PFSK-1 (cell line): ENCODE measurements at regions not wholly inside any gene's neighbourhood (a gene's known extent, or its start where the extent isn't known, plus 50 kb on each side); places are given as distances from the start of the nearest gene placed in this dataset.

Experiments
- FOXP2 ChIP-seq: optimal IDR thresholded peaks from 2 replicates; pipeline ENCODE3; 2011; ENCODE audit warnings: borderline replicate concordance, control low read depth, inconsistent platforms; ENCODE audit not compliant: insufficient read depth; ENCODE audit errors: extremely low read length, extremely low read depth
- POLR2AphosphoS5 ChIP-seq: IDR thresholded peaks from 2 replicates; pipeline ENCODE4 v1.6.1; 2012; ENCODE audit warnings: low read depth, mild to moderate bottlenecking, control low read depth, low read length, moderate library complexity
- REST ChIP-seq, 2 experiments: IDR thresholded peaks; 2 replicates each; pipeline versions ENCODE4 v1.6.1 to v1.8.0; 2011 to 2012; ENCODE audit warnings: low read depth in 2 of 2, low read length in 2 of 2, control low read depth in 1 of 2, inconsistent platforms in 1 of 2, mild to moderate bottlenecking in 1 of 2, moderate library complexity in 1 of 2; ENCODE audit not compliant: insufficient read depth in 1 of 2
- SIN3A ChIP-seq: IDR thresholded peaks from 2 replicates; pipeline ENCODE4 v1.6.1; 2012; ENCODE audit warnings: mild to moderate bottlenecking, low read length, moderate library complexity, borderline replicate concordance; ENCODE audit not compliant: insufficient read depth
- TAF1 ChIP-seq: IDR thresholded peaks from 2 replicates; pipeline ENCODE4 v1.6.1; 2012; ENCODE audit warnings: low read length, control low read depth, borderline replicate concordance; ENCODE audit not compliant: insufficient read depth

GRCh38 chr4:101419336-101420135 lies 72.2 kb upstream of the PPP3CA start:
- TF ChIP-seq FOXP2 (no peak), POLR2AphosphoS5 (no peak), REST (IDR thresholded peaks at IDR 0.05; ENCODE audit: insufficient read depth in 1 of 2, low read depth in 2 of 2, low read length in 2 of 2) (no peak), TAF1 (no peak), SIN3A (no peak)

- TF ChIP-seq REST (IDR thresholded peaks at IDR 0.05; ENCODE audit: insufficient read depth in 1 of 2, low read depth in 2 of 2, low read length in 2 of 2) (no peak), POLR2AphosphoS5 (no peak), SIN3A (no peak), FOXP2 (no peak), TAF1 (no peak)
These were observed 71.1 kb upstream of the PPP3CA start for GRCh38 chr4:101418466-101418865.

GRCh38 chr4:101418055-101418454 lies 70.7 kb upstream of the PPP3CA start:
- no peak for TF ChIP-seq FOXP2
- TF ChIP-seq REST (IDR thresholded peaks at IDR 0.05; ENCODE audit: insufficient read depth in 1 of 2, low read depth in 2 of 2, low read length in 2 of 2), result no peak
- no peak for TF ChIP-seq SIN3A
- TF ChIP-seq TAF1, result no peak
- TF ChIP-seq POLR2AphosphoS5, result no peak

GRCh38 chr4:101417046-101417445 lies 69.7 kb upstream of the PPP3CA start:
- TF ChIP-seq REST (IDR thresholded peaks at IDR 0.05; ENCODE audit: insufficient read depth in 1 of 2, low read depth in 2 of 2, low read length in 2 of 2) (no peak), FOXP2 (no peak), SIN3A (no peak), POLR2AphosphoS5 (no peak), TAF1 (no peak)

GRCh38 chr4:101415962-101416361 lies 68.6 kb upstream of the PPP3CA start:
- TF ChIP-seq FOXP2, result no peak
- no peak for TF ChIP-seq REST (IDR thresholded peaks at IDR 0.05; ENCODE audit: insufficient read depth in 1 of 2, low read depth in 2 of 2, low read length in 2 of 2)
